HG03066 (cell line): ENCODE measurements at regions not wholly inside any gene's neighbourhood (a gene's known extent, or its start where the extent isn't known, plus 50 kb on each side); places are given as distances from the start of the nearest gene placed in this dataset.
"Not testable (repeated sequence)": the region's sequence is repeated elsewhere in the genome, so short reads cannot be mapped to it uniquely, and the experiment has no call there.

Source experiments
- ATAC-seq: cut with Tn5 transposase; IDR thresholded peaks from one replicate; pipeline ENCODE4 v1.9.1; 2021; ENCODE audit warnings: low read depth; ENCODE audit not compliant: unreplicated experiment

DNA sequence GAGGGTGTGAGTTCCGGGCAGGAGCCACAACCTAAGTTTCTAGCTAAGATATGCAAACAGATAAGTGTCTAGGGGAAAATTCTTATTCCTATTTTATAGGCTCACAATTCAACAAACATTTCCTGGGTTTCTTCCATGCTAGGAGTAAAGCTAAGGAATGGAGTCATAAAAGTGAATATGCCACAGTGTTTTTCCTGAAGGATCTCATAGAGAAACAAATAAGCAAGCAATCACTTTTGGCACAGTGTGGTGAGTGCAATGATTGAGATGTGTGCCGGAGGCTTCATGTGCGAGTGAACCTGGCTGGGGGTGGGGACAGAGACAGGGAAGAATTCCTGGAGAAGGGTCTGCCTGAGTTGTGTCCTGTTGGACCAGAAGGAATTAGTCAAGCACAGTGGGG is 147.4 kb downstream of the TENT5C start:
- no peak for ATAC-seq

DNA sequence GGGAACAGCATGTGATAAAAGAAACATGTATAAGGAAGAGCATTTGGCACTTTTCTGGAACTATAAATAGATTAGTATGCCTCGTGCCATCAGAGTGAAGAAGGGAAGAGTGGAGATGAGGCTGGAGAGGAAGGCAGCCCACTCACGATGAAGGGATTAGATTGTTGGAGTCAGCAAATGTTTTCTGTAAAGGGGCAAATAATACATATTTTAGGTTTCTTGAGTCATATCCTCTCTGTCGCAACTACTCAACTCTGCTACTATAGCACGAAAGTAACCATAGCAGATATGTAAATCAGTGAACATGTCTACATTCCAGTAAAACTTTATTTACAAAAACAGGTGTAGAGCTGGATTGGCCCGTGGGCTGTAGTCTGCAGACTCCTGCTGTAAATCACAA is 147.8 kb downstream of the TENT5C start:
- no peak for ATAC-seq

GRCh38 chr1:117754061-117754969 is 148.5 kb downstream of the TENT5C start:
- no peak for ATAC-seq

DNA sequence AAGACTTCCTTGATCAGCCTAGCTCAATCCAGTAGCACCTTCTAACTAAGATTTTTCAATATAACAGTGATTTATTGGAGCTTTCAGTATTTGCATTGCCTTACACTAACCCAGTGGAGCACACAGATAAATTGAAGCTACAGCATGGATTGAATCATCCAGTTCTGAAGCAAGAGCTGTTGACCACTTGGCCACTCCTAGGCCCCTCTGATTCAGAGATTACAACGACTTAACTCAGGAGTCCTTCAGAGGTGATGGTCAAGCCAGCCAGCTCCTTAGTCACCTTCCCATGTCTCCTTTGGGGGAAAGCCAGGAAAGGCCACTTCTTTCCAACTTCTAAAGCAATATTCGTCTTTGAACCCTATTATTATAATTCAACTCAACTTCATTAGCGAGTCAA is 151.8 kb downstream of the TENT5C start:
- ATAC-seq, result no peak

- ATAC-seq, result peak; percentile 67
These were observed 152.8 kb downstream of the TENT5C start for GRCh38 chr1:117758444-117759316.

- ATAC-seq, result no peak
These were observed 153.7 kb downstream of the TENT5C start for GRCh38 chr1:117759535-117759934.

DNA sequence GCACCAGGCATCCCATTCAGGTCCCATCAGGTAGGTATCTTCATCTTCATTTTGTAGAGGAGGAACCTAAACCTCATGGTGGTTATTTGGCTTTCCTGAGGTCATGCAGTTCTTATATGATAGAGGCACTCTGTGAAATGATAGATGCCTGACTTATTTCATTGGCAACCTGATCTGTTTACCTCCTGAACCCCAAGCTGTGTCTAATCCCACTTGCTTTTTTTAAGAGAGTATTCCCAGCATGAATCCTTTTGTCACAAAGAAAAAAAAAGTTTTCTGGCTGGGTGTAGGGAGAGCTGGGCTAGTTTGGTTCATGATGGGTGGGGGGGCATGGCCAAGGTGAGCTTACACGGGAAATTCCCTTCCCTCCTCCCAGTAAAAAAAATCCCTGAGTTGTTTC is 154.2 kb downstream of the TENT5C start:
- no peak for ATAC-seq

DNA sequence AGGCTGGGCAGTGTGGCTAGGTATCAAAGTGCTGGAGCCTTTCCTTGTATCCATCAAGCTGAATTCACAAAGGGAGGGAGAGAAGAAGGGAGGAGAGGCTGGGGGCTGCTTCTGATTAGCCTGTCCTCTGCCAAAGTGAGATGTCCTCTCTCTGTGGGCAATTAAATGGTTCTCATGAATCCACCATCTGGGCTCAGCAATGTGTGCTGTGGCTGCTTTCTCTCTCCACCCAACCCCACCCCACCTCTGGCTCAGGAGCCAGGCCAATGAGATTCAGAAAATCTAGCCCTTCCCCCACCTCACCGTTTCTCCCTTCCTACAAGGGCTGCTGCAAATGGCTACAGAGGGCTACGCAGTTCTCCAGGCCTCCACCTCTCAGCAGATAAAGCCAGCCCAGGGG is 154.6 kb downstream of the TENT5C start:
- no peak for ATAC-seq

- not testable (repeated sequence) for ATAC-seq
These were observed 161.7 kb downstream of the GDAP2 start for GRCh38 chr1:117767756-117768155.

DNA sequence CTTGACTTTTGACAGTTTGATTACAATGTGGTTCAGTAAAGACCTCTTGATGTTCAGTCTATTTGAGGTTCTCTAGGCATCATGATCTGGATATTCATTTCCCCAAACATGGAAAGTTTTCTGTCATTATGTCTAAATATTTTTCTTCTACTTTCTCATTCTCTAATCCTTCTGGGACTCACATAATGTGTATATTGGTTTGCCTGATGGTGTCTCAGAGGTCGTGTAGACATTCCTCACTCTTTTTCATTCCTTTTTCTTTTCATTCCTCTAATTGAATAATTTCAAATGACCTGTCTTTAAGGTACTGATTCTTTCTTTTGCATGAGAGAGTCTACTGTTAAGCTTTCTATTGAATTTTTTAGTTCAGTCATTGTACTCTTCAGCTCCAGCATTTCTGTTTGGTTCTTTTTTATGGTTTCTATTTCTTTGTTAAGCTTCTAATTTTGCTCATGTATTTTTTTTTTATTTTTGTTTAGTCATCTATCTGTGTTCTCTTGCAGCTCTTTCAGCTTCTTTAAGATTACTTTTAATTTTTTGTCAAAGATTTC is 158.4 kb downstream of the GDAP2 start:
- ATAC-seq, result no peak

GRCh38 chr1:117779364-117779763 is 150.1 kb downstream of the GDAP2 start:
- no peak for ATAC-seq

DNA sequence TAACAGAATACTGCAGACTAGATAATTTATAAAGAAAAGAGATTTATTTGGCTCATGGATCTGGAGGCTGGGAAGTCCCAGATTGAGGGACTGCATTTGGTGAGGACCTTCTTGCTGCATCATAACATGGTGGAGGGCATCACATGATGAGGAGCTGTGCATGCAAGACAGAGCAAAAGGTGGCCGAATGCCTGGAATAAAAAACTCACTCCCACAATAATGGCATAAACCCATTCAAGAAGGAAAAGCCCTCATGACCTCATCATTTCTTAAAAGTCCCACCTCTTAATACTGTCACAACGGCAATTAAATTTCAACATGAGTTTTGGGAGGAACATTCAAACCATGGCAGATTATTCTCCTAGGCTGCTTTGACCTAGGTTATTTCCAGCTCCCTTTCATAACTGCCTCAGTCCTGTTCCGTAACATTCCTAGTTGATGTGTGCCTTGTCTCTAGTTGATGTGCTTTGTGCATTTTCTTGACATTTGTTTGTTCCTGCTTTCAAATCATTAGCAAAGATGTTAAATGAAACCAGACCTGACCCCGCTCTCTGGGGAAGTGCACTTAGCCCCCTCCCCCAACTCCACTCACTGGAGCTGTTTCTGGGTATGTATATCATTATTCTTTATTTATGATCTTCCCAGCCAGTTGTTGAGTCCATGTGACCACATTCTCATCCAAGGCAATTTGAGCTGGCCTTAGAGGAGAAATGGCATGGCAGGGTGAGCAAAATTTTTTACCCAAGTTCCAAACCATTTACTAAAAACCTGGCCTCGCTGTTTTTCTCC is 148.5 kb downstream of the GDAP2 start:
- no peak for ATAC-seq

DNA sequence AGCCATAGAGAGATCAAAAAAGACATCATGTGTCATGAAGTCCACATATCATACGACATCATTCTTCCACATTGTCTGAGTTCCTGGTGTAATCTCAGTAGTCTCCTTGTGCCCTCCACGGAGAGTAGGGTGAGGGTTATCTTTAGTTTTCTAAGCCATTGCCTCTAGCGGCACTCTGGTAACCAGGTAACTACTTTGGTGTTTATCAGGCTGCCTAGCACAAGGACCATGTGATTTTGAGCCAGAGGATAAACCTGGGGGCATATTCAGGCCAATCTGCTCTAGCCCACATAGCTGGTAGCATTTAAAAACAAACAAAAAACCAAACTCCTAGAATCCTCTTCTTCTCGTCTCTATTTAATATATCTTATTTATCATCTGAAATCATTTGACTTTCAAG is 147.4 kb downstream of the GDAP2 start:
- ATAC-seq, result no peak

DNA sequence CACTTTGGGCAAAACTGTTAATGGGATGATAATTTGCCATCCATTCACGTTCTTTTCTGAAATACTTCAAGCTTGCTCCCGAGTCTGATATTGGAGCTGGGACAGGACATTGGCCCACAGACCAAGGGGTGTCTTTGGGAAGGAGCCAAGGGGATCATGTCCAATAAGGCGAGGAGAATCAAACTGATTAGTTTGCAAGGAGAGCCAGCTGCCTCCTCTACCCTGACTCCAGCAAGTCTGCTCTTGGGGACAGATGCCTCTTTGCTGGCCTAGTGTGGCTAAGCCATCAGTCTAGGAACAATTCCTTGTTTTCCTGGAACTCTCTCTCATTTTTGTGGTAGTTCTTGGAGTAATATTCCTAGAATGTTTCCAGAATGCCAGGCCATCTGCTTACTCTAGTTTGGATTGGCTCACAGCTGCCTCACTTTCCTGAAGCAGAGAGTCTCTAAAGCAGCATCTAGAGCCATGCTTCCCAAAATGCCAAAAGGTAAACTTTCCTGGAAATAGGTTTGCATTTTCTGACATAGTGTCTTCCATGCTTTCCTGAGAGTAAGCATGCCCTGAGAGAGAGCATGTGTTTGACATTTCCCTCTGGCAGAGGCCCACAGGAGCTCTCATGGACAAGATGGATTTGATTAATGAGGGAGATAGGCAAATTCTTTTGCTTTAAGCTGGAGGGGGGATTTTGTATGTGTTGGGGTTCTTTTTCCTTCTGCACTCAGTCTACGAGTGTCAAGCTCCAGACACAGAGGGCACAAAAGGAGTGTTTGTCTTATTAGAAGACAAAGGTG is 145.6 kb downstream of the GDAP2 start:
- ATAC-seq, result no peak

DNA sequence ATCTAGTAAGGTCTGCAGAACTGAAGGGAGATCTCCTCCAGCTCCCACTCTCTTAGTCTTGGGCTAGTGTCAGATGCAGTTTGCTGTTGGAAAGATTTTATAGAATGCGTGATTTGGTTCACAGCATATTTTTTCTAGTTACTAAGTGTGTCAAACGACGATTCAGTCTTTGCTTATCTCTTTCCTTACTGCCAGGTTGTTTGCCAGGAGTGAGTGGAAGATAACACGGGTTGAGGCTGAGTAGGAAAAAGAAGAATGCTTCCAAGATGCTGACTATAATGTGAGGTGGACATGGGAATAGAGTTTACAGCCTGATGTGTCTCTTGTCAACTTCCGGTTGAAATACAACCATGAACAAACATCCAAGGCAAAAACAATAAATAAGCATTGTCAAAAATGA is 141.4 kb downstream of the GDAP2 start:
- no peak for ATAC-seq

DNA sequence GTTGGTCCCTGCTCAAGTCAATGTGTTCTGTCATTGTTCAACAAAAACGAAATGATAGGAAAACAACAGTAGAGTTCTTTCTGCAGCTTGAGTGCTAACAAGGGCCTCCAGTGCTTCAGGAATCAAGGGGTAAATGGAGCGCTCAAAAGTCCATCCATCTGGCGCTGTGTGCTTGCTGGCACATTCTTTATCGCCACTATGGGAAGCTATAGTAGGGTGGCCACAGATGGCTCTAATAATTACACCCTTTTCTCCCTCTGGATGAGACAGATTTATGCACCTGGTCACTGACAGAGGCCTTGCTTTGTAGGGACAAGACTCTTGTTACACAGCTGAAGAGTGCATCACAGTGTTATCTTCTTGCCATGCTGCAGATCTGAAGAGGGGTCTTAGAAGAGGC is 136.0 kb downstream of the GDAP2 start:
- no peak for ATAC-seq

DNA sequence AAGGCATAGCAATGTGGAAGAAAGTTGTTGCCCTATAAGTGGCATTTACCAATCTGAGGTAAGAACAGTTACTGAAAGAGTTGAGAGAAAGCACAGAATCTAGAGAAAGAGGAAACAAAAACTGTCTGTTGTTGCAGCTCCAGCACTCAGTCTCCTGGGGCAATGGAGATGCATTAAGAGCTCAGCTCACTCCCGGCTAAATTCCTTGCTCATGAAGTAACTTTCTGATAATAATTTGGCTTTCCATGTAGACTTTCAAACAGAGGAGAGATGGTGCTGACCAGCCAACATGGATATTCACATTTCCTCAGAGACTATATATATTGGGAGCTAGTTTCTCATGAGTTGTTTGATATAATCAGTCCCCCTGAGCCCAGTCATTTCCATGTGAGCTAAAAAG is 135.3 kb downstream of the GDAP2 start:
- ATAC-seq, result no peak

GRCh38 chr1:117795190-117795589 is 134.2 kb downstream of the GDAP2 start:
- ATAC-seq, result no peak

DNA sequence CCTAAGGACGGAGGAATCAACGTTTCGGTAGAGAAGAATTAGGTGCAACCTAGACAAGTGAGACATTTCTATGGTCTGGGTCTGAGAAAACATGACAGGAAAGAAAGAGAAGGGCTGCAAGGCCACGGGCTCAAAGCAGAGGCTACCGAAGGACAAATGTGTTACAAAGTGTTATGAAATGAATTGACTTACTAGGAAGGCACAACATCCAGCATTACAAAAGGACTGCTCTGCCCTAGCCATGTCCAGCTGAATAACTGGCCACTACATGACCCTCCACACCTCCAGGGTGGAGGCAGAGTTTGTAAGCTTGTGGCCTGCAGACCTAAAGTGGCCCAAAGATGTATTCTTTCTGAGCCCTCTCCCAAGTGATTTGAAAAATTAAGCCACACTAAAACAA is 133.6 kb downstream of the GDAP2 start:
- ATAC-seq, result no peak

GRCh38 chr1:117796226-117796625 is 133.2 kb downstream of the GDAP2 start:
- no peak for ATAC-seq
